PC-3 (cell line): ENCODE measurements at regions not wholly inside any gene's neighbourhood (a gene's known extent, or its start where the extent isn't known, plus 50 kb on each side); places are given as distances from the start of the nearest gene placed in this dataset.

Experiments
- ATAC-seq: fragments of 200-7000 bp; cut with Tn5 transposase; 2 replicates; pipeline ENCODE4 v1.9.1; 2020; ENCODE audit warnings: mild to moderate bottlenecking, moderate library complexity
- BruUV-seq: library from RNA; stranded (reverse); fragments of 400-500 nt; replicated peaks from 2 replicates; lab custom pipeline; 2021; lab: Mats Ljungman, UMichigan
- CTCF ChIA-PET: fragments of 300-600 bp; sonication (Branson Sonifier 250); formaldehyde crosslinking; loops from one replicate; lab custom pipeline; 2022; ENCODE audit warnings: antibody characterized with exemption; lab: Charles Lee
- POLR2A ChIA-PET: fragments of 300-600 bp; sonication (Branson Sonifier 250); formaldehyde crosslinking; loops from one replicate; lab custom pipeline; 2022; ENCODE audit warnings: antibody characterized with exemption; ENCODE audit not compliant: unreplicated experiment; lab: Charles Lee
- DNase-seq: peaks from one replicate; pipeline ENCODE4 v3.0.0-alpha.2; 2015
- H2AFZ ChIP-seq: fragments of 300-600 bp; sonication (generic); 2 replicates; pipeline ENCODE4 v1.6.0; 2016; ENCODE audit warnings: antibody characterized with exemption, low read length
- H3F3A ChIP-seq: fragments of 300-600 bp; sonication (generic); one replicate; pipeline ENCODE4 v1.6.0; 2017; ENCODE audit warnings: antibody characterized with exemption, low read length, control low read depth, mild to moderate bottlenecking; ENCODE audit not compliant: unreplicated experiment
- H3K27ac ChIP-seq: fragments of 300-600 bp; sonication (generic); 2 replicates; pipeline ENCODE4 v1.5.1; 2016; ENCODE audit warnings: mild to moderate bottlenecking, low read length
- H3K27me3 ChIP-seq: fragments of 300-600 bp; sonication (generic); 2 replicates; pipeline ENCODE4 v1.6.1; 2016; ENCODE audit warnings: low read length, mixed read lengths
- H3K36me3 ChIP-seq: fragments of 300-600 bp; sonication (generic); 2 replicates; pipeline ENCODE4 v1.6.1; 2016; ENCODE audit warnings: low read depth, mixed run types, low read length, mixed read lengths
- H3K4me1 ChIP-seq: fragments of 300-600 bp; sonication (generic); 2 replicates; pipeline ENCODE4 v1.5.1; 2016; ENCODE audit warnings: low read length; ENCODE audit not compliant: insufficient read depth
- H3K4me2 ChIP-seq: fragments of 300-600 bp; sonication (generic); 2 replicates; pipeline ENCODE4 v1.6.0; 2016; ENCODE audit warnings: low read length
- H3K4me3 ChIP-seq: fragments of 300-600 bp; sonication (generic); 2 replicates; pipeline ENCODE4 v1.5.1; 2016; ENCODE audit warnings: mild to moderate bottlenecking, low read length, mixed read lengths
- H3K79me2 ChIP-seq: fragments of 300-600 bp; sonication (generic); 2 replicates; pipeline ENCODE4 v1.6.1; 2017; ENCODE audit warnings: low read length, mixed read lengths
- H3K9ac ChIP-seq: fragments of 300-600 bp; sonication (generic); 2 replicates; pipeline ENCODE4 v1.6.0; 2016; ENCODE audit warnings: mild to moderate bottlenecking, low read length
- H3K9me2 ChIP-seq: fragments of 300-600 bp; sonication (generic); replicated peaks from 2 replicates; pipeline ENCODE4 v1.6.1; 2016; ENCODE audit warnings: mixed run types, low read length, mixed read lengths
- H3K9me3 ChIP-seq: fragments of 300-600 bp; sonication (generic); 2 replicates; pipeline ENCODE4 v1.6.1; 2016; ENCODE audit warnings: low read length, mixed read lengths
- H4K20me1 ChIP-seq: fragments of 300-600 bp; sonication (generic); 2 replicates; pipeline ENCODE4 v1.6.1; 2016; ENCODE audit warnings: low read length, mixed read lengths
- CTCF ChIP-seq: fragments of 300-600 bp; sonication (generic); conservative IDR thresholded peaks from 2 replicates; pipeline ENCODE4 v1.5.1; 2017; ENCODE audit warnings: antibody characterized with exemption, low read depth, mild to moderate bottlenecking, low read length
- EZH2 ChIP-seq: fragments of 300-600 bp; sonication (generic); IDR thresholded peaks from one replicate; pipeline ENCODE4 v1.6.1; 2017; ENCODE audit warnings: antibody characterized with exemption, mild to moderate bottlenecking, low read length; ENCODE audit not compliant: unreplicated experiment
- EZH2phosphoT487 ChIP-seq: fragments of 300-600 bp; sonication (generic); IDR thresholded peaks from 2 replicates; pipeline ENCODE4 v1.6.1; 2018; ENCODE audit warnings: mild to moderate bottlenecking, antibody characterized with exemption, low read length, borderline replicate concordance
- intact Hi-C: fragments of 100-400 bp; cut with micrococcal nuclease; formaldehyde crosslinking; loops from 2 replicates; pipeline ENCODE4 v1.9.0; 2023

GRCh38 chr6:139828751-139829519 lies 454.5 kb upstream of the CITED2 start:
- Histone ChIP-seq H3K9ac (no peak overlapping the region), H2AFZ (no peak overlapping the region), H3F3A (no peaks in the 10 kb centered on the region), H3K4me2 (no peak overlapping the region), H3K9me2 (no peaks in the 10 kb centered on the region), H3K9me3 (no peaks in the 10 kb centered on the region), H3K27ac (no peak overlapping the region), H3K27me3 (no peaks in the 10 kb centered on the region), H3K4me1 (no peaks in the 10 kb centered on the region), H3K4me3 (no peak overlapping the region), H4K20me1 (no peaks in the 10 kb centered on the region), H3K79me2 (no peaks in the 10 kb centered on the region), H3K36me3 (no peaks in the 10 kb centered on the region)
- BruUV-seq, result no TSS peak
- ChIA-PET CTCF (no interaction called here), POLR2A (no interaction called here)
- intact Hi-C loops, result no loop called here
- ATAC-seq (no peak), DNase-seq (no peak)
- TF ChIP-seq CTCF (no peak), EZH2phosphoT487 (no peak), EZH2 (no peak)

- H3K27ac ChIP-seq, result no peak overlapping the region
- no peaks in the 10 kb centered on the region for H3K79me2 ChIP-seq
- ATAC-seq (no peak), DNase-seq (no peak)
- H3K4me2 ChIP-seq, result no peak overlapping the region
- no peaks in the 10 kb centered on the region for H3F3A ChIP-seq
- no peaks in the 10 kb centered on the region for H3K36me3 ChIP-seq
- no peak overlapping the region for H3K4me3 ChIP-seq
- ChIA-PET POLR2A (no interaction called here), CTCF (no interaction called here)
- intact Hi-C loops, result no loop called here
- BruUV-seq, result no TSS peak
- H4K20me1 ChIP-seq, result no peaks in the 10 kb centered on the region
- H3K9me2 ChIP-seq, result no peaks in the 10 kb centered on the region
- no peaks in the 10 kb centered on the region for H3K27me3 ChIP-seq
- H3K9ac ChIP-seq, result no peak overlapping the region
- no peaks in the 10 kb centered on the region for H3K9me3 ChIP-seq
- no peak overlapping the region for H2AFZ ChIP-seq
- peaks cover 3% of the 10 kb centered on the region; the same call in 1 of the 2 replicates for H3K4me1 ChIP-seq
- TF ChIP-seq EZH2phosphoT487 (no peak), EZH2 (no peak), CTCF (no peak)
Measured at GRCh38 chr6:139825935-139826374, 451.5 kb upstream of the CITED2 start.

- no peaks in the 10 kb centered on the region for H4K20me1 ChIP-seq
- H3K4me3 ChIP-seq, result no peak overlapping the region
- ChIA-PET POLR2A (no interaction called here), CTCF (no interaction called here)
- no peaks in the 10 kb centered on the region for H3K9me2 ChIP-seq
- no peak overlapping the region for H3K27ac ChIP-seq
- H3K36me3 ChIP-seq, result no peaks in the 10 kb centered on the region
- no peaks in the 10 kb centered on the region for H3K9me3 ChIP-seq
- H3K9ac ChIP-seq, result no peak overlapping the region
- no TSS peak for BruUV-seq
- H3K27me3 ChIP-seq, result no peaks in the 10 kb centered on the region
- intact Hi-C loops, result no loop called here
- H3F3A ChIP-seq, result no peaks in the 10 kb centered on the region
- H3K4me2 ChIP-seq, result no peak overlapping the region
- no peak for DNase-seq
- TF ChIP-seq CTCF (no peak), EZH2phosphoT487 (no peak), EZH2 (no peak)
- ATAC-seq, result no peak
- no peak overlapping the region for H2AFZ ChIP-seq
- H3K4me1 ChIP-seq, result peaks cover 13% of the 10 kb centered on the region; the same call in 1 of the 2 replicates
- no peaks in the 10 kb centered on the region for H3K79me2 ChIP-seq
Measured at GRCh38 chr6:139824864-139825263, 450.4 kb upstream of the CITED2 start.
